Loucy (cell line): ENCODE measurements at regions not wholly inside any gene's neighbourhood (a gene's known extent, or its start where the extent isn't known, plus 50 kb on each side); places are given as distances from the start of the nearest gene placed in this dataset.

Source experiments
- H2AFZ ChIP-seq: fragments of 200-600 bp; sonication (generic); 2 replicates; pipeline ENCODE4 v1.6.0; 2016; ENCODE audit warnings: antibody characterized with exemption, mild to moderate bottlenecking, low read length, moderate library complexity
- H3F3A ChIP-seq: fragments of 200-600 bp; 2 replicates; pipeline ENCODE4 v1.6.0; 2016; ENCODE audit warnings: antibody characterized with exemption, low read depth, mild to moderate bottlenecking
- H3K27me3 ChIP-seq: fragments of 200-600 bp; sonication (generic); 2 replicates; pipeline ENCODE4 v1.6.1; 2014; ENCODE audit warnings: low read length, mild to moderate bottlenecking; ENCODE audit not compliant: insufficient read depth, poor library complexity, severe bottlenecking
- H3K36me3 ChIP-seq: fragments of 200-600 bp; sonication (generic); 2 replicates; pipeline ENCODE4 v1.6.1; 2016; ENCODE audit warnings: low read length; ENCODE audit not compliant: insufficient read depth
- H3K4me1 ChIP-seq: fragments of 200-600 bp; sonication (generic); 2 replicates; pipeline ENCODE4 v1.5.1; 2014; ENCODE audit warnings: low read length, mild to moderate bottlenecking; ENCODE audit not compliant: insufficient read depth, poor library complexity, severe bottlenecking
- H3K4me2 ChIP-seq: fragments of 200-600 bp; sonication (generic); 2 replicates; pipeline ENCODE4 v1.6.0; 2014; ENCODE audit warnings: antibody characterized with exemption, low read length, low read depth, mild to moderate bottlenecking; ENCODE audit not compliant: poor library complexity, severe bottlenecking
- H3K4me3 ChIP-seq: fragments of 200-600 bp; sonication (generic); 2 replicates; pipeline ENCODE4 v1.5.1; 2014; ENCODE audit warnings: low read length, mild to moderate bottlenecking, mixed read lengths; ENCODE audit not compliant: poor library complexity, severe bottlenecking
- H3K79me2 ChIP-seq: fragments of 200-600 bp; sonication (generic); 2 replicates; pipeline ENCODE4 v1.6.1; 2014; ENCODE audit warnings: low read length; ENCODE audit not compliant: insufficient read depth
- H3K9ac ChIP-seq: fragments of 200-600 bp; sonication (generic); 2 replicates; pipeline ENCODE4 v1.6.0; 2014; ENCODE audit warnings: mild to moderate bottlenecking, low read depth, low read length, moderate library complexity; ENCODE audit not compliant: poor library complexity, severe bottlenecking
- H3K9me2 ChIP-seq: fragments of 200-600 bp; sonication (generic); replicated peaks from 2 replicates; pipeline ENCODE4 v1.6.1; 2016; ENCODE audit warnings: low read depth, low read length, mixed read lengths
- H3K9me3 ChIP-seq: fragments of 200-600 bp; sonication (generic); 2 replicates; pipeline ENCODE4 v1.6.1; 2014; ENCODE audit warnings: mild to moderate bottlenecking, antibody characterized with exemption, low read length, low read depth; ENCODE audit not compliant: insufficient read depth
- H4K20me1 ChIP-seq: fragments of 200-600 bp; sonication (generic); 2 replicates; pipeline ENCODE4 v1.6.0; 2014; ENCODE audit warnings: antibody characterized with exemption, low read length, mild to moderate bottlenecking; ENCODE audit not compliant: insufficient read depth, poor library complexity, severe bottlenecking
- EZH2phosphoT487 ChIP-seq: fragments of 200-600 bp; IDR thresholded peaks from 2 replicates; pipeline ENCODE4 v1.6.1; 2018; ENCODE audit warnings: antibody characterized with exemption, mild to moderate bottlenecking, moderate library complexity, borderline replicate concordance
- TF ChIP-seq, protein P1 (sequence below): fragments of 200-600 bp; sonication (generic); conservative IDR thresholded peaks from 2 replicates; pipeline ENCODE4 v1.5.1; 2014; ENCODE audit warnings: mild to moderate bottlenecking, antibody characterized with exemption, low read length

GRCh38 chr19:32203161-32203560 lies 142.2 kb upstream of the ZNF507 start:
- Histone ChIP-seq H3K4me3 (no peak overlapping the region), H3K9me2 (no peaks in the 10 kb centered on the region), H3K27me3 (no peaks in the 10 kb centered on the region), H3K4me2 (no peak overlapping the region), H3F3A (no peaks in the 10 kb centered on the region), H3K4me1 (no peaks in the 10 kb centered on the region), H3K79me2 (no peaks in the 10 kb centered on the region), H2AFZ (no peak overlapping the region), H4K20me1 (no peaks in the 10 kb centered on the region), H3K9ac (no peak overlapping the region), H3K36me3 (no peaks in the 10 kb centered on the region), H3K9me3 (no peaks in the 10 kb centered on the region; the same call in 1 of the 2 replicates)
- TF ChIP-seq, protein P1, sequence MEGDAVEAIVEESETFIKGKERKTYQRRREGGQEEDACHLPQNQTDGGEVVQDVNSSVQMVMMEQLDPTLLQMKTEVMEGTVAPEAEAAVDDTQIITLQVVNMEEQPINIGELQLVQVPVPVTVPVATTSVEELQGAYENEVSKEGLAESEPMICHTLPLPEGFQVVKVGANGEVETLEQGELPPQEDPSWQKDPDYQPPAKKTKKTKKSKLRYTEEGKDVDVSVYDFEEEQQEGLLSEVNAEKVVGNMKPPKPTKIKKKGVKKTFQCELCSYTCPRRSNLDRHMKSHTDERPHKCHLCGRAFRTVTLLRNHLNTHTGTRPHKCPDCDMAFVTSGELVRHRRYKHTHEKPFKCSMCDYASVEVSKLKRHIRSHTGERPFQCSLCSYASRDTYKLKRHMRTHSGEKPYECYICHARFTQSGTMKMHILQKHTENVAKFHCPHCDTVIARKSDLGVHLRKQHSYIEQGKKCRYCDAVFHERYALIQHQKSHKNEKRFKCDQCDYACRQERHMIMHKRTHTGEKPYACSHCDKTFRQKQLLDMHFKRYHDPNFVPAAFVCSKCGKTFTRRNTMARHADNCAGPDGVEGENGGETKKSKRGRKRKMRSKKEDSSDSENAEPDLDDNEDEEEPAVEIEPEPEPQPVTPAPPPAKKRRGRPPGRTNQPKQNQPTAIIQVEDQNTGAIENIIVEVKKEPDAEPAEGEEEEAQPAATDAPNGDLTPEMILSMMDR = no peak
- TF ChIP-seq EZH2phosphoT487 = no peak

DNA sequence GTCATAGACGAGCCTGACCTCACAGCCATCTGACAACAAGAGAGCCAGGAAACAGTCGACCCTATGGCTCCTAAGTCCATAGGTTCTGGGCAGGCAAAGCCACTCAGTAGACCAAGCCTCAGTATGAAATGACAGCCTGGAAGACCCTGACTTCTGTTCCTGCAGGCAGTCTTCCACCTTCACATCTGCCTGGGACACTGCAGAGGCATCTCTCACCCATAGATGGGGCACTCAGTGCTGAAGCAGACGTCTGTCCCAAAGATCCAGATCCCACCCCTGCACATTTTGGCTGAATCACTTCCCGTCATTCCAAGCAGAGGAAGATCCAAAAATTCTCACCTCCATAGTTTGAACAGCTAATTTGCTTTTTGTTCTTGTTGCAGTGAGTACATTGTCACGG lies 139.3 kb upstream of the ZNF507 start:
- H4K20me1 ChIP-seq = no peaks in the 10 kb centered on the region
- no peaks in the 10 kb centered on the region for H3K27me3 ChIP-seq
- H2AFZ ChIP-seq = no peak overlapping the region
- no peaks in the 10 kb centered on the region for H3K79me2 ChIP-seq
- H3K4me1 ChIP-seq = no peaks in the 10 kb centered on the region
- no peaks in the 10 kb centered on the region for H3F3A ChIP-seq
- no peaks in the 10 kb centered on the region for H3K36me3 ChIP-seq
- no peak overlapping the region for H3K4me3 ChIP-seq
- no peak overlapping the region for H3K4me2 ChIP-seq
- TF ChIP-seq EZH2phosphoT487 = no peak
- TF ChIP-seq, protein P1 = no peak
- no peaks in the 10 kb centered on the region for H3K9me2 ChIP-seq
- H3K9me3 ChIP-seq = no peaks in the 10 kb centered on the region; the same call in 1 of the 2 replicates
- H3K9ac ChIP-seq = no peak overlapping the region

- no peaks in the 10 kb centered on the region for H4K20me1 ChIP-seq
- H3K79me2 ChIP-seq = no peaks in the 10 kb centered on the region
Observed at GRCh38 chr19:32208060-32208459, 137.3 kb upstream of the ZNF507 start.

More at GRCh38 chr19:32208060-32208459, 137.3 kb upstream of the ZNF507 start:
- Histone ChIP-seq H3K9ac (no peak overlapping the region), H3F3A (no peaks in the 10 kb centered on the region), H3K9me2 (0 out of 2 replicates have a peak, but pooled peaks cover 1% of the 10 kb centered on the region), H3K4me1 (no peaks in the 10 kb centered on the region), H3K36me3 (no peaks in the 10 kb centered on the region), H3K4me2 (no peak overlapping the region), H3K4me3 (no peak overlapping the region), H2AFZ (no peak overlapping the region), H3K9me3 (peaks cover 5% of the 10 kb centered on the region; the same call in 1 of the 2 replicates), H3K27me3 (no peaks in the 10 kb centered on the region)
- TF ChIP-seq, protein P1 = no peak
- TF ChIP-seq EZH2phosphoT487 = no peak
